HEK293 (cell line): ENCODE measurements at regions not wholly inside any gene's neighbourhood (a gene's known extent, or its start where the extent isn't known, plus 50 kb on each side); places are given as distances from the start of the nearest gene placed in this dataset.

Experiments
- CTCF ChIA-PET: fragments of 350-600 bp; formaldehyde crosslinking; extraction: SDS; loops from one replicate; lab custom pipeline; 2021; ENCODE audit warnings: antibody characterized with exemption; lab: Yijun Ruan, JAX
- POLR2A ChIA-PET: fragments of 300-600 bp; formaldehyde crosslinking; extraction: SDS; loops from one replicate; lab custom pipeline; 2020; ENCODE audit warnings: antibody characterized with exemption, inconsistent platforms; lab: Yijun Ruan, JAX
- H3K27ac ChIP-seq: fragments of 200-500 bp; sonication (Bioruptor generic); 2 replicates; pipeline ENCODE4 v1.5.1; 2014; ENCODE audit warnings: low read depth, low read length, control low read depth, inconsistent platforms; ENCODE audit errors: extremely low read depth
- H3K36me3 ChIP-seq, 2 experiments: fragments of 200-500 bp in 1 of 2; sonication (Bioruptor generic) in 1 of 2; 1 replicate in 1 of 2; 2 replicates in 1 of 2; pipeline ENCODE4 v1.5.1; 2014 to 2017; ENCODE audit warnings: inconsistent platforms in 2 of 2, low read length in 2 of 2; ENCODE audit not compliant: control insufficient read depth in 2 of 2, insufficient read depth in 1 of 2
- H3K4me1 ChIP-seq: fragments of 200-500 bp; sonication (Bioruptor generic); 2 replicates; pipeline ENCODE4 v1.5.1; 2014; ENCODE audit warnings: mild to moderate bottlenecking, low read length, inconsistent platforms; ENCODE audit not compliant: control insufficient read depth, insufficient read depth
- H3K4me3 ChIP-seq: 2 replicates; pipeline ENCODE4 v1.5.1; 2011; ENCODE audit warnings: low read depth, mild to moderate bottlenecking, control low read depth, low read length, moderate library complexity
- H3K9me3 ChIP-seq: fragments of 200-500 bp; sonication (Bioruptor generic); 2 replicates; pipeline ENCODE4 v1.5.1; 2014; ENCODE audit warnings: low read depth, low read length, inconsistent platforms; ENCODE audit not compliant: control insufficient read depth, insufficient read depth
- EGR2 ChIP-seq: fragments of 450-650 bp; formaldehyde crosslinking; IDR thresholded peaks from 2 replicates; pipeline ENCODE4 v1.5.1; 2016; ENCODE audit warnings: low read depth, missing biosample characterization, missing genetic modification characterization
- GLIS1 ChIP-seq: fragments of 450-650 bp; formaldehyde crosslinking; IDR thresholded peaks from 2 replicates; pipeline ENCODE4 v1.5.1; 2016; ENCODE audit warnings: missing biosample characterization, missing genetic modification characterization
- INSM2 ChIP-seq: fragments of 450-650 bp; formaldehyde crosslinking; IDR thresholded peaks from 2 replicates; pipeline ENCODE4 v1.5.1; 2016; ENCODE audit warnings: missing biosample characterization, missing genetic modification characterization
- ZBTB1 ChIP-seq: fragments of 450-650 bp; formaldehyde crosslinking; IDR thresholded peaks from 2 replicates; pipeline ENCODE4 v1.5.1; 2016; ENCODE audit warnings: missing biosample characterization, missing genetic modification characterization
- ZBTB17 ChIP-seq: fragments of 450-650 bp; formaldehyde crosslinking; IDR thresholded peaks from 2 replicates; pipeline ENCODE4 v1.5.1; 2016; ENCODE audit warnings: missing biosample characterization, missing genetic modification characterization
- ZBTB20 ChIP-seq: fragments of 450-650 bp; formaldehyde crosslinking; IDR thresholded peaks from 2 replicates; pipeline ENCODE4 v1.5.1; 2016; ENCODE audit warnings: missing biosample characterization, missing genetic modification characterization
- ZBTB26 ChIP-seq: fragments of 450-650 bp; formaldehyde crosslinking; optimal IDR thresholded peaks from 2 replicates; pipeline ENCODE3; 2016; ENCODE audit warnings: missing biosample characterization, mild to moderate bottlenecking, missing genetic modification characterization
- ZBTB7A ChIP-seq: fragments of 450-650 bp; formaldehyde crosslinking; IDR thresholded peaks from 2 replicates; pipeline ENCODE4 v1.5.1; 2016; ENCODE audit warnings: low read depth, missing biosample characterization, missing genetic modification characterization
- ZFHX2 ChIP-seq: fragments of 450-650 bp; formaldehyde crosslinking; conservative IDR thresholded peaks from 2 replicates; pipeline ENCODE4 v1.5.1; 2016; ENCODE audit warnings: missing biosample characterization, missing genetic modification characterization
- ZIC2 ChIP-seq: fragments of 450-650 bp; formaldehyde crosslinking; IDR thresholded peaks from 2 replicates; pipeline ENCODE4 v1.5.1; 2016; ENCODE audit warnings: missing biosample characterization, missing genetic modification characterization
- ZNF146 ChIP-seq: fragments of 450-650 bp; formaldehyde crosslinking; IDR thresholded peaks from 2 replicates; pipeline ENCODE4 v1.5.1; 2016; ENCODE audit warnings: missing biosample characterization, missing genetic modification characterization
- ZNF335 ChIP-seq: fragments of 450-650 bp; formaldehyde crosslinking; conservative IDR thresholded peaks from 2 replicates; pipeline ENCODE4 v1.5.1; 2016; ENCODE audit warnings: missing biosample characterization, missing genetic modification characterization
- ZNF394 ChIP-seq: fragments of 450-650 bp; formaldehyde crosslinking; IDR thresholded peaks from 2 replicates; pipeline ENCODE4 v1.5.1; 2016; ENCODE audit warnings: missing biosample characterization, missing genetic modification characterization, mild to moderate bottlenecking, moderate library complexity, borderline replicate concordance
- ZNF514 ChIP-seq: fragments of 450-650 bp; formaldehyde crosslinking; IDR thresholded peaks from 2 replicates; pipeline ENCODE4 v1.5.1; 2016; ENCODE audit warnings: missing biosample characterization, missing genetic modification characterization
- ZNF843 ChIP-seq: fragments of 450-650 bp; formaldehyde crosslinking; IDR thresholded peaks from 2 replicates; pipeline ENCODE4 v1.5.1; 2016; ENCODE audit warnings: missing biosample characterization, missing genetic modification characterization

GRCh38 chr1:30409476-30410152 is 313.8 kb downstream of the MATN1 start (continued):
- TF ChIP-seq ZBTB26 (tag by site-specific recombination) (no peak), ZNF394 (tag by site-specific recombination) (no peak), ZBTB7A (tag by site-specific recombination) (no peak), ZNF146 (tag by site-specific recombination) (no peak), ZNF843 (no peak)

- CTCF ChIA-PET = interaction anchor here (0.6 to 0.9 kb wide), 3 partner anchors 9 to 38 kb away, joined by 3 read pairs; no protein-coding TSS in a partner anchor
- H3K9me3 ChIP-seq = no peaks in the 10 kb centered on the region
- H3K4me1 ChIP-seq = no peaks in the 10 kb centered on the region
- H3K4me3 ChIP-seq = no peak overlapping the region
- TF ChIP-seq ZFHX2 (tag by site-specific recombination) (peak; percentile 59), ZNF335 (tag by site-specific recombination) (peak; percentile 34; the same call in 1 of the 2 replicates), ZNF514 (tag by site-specific recombination) (no peak), EGR2 (tag by site-specific recombination) (peak; percentile 51)
- H3K27ac ChIP-seq = no peak overlapping the region
- no peaks in the 10 kb centered on the region for H3K36me3 ChIP-seq
- POLR2A ChIA-PET = no interaction called here
These were observed 315.4 kb downstream of the MATN1 start for GRCh38 chr1:30407865-30408580.

- TF ChIP-seq ZNF335 (tag by site-specific recombination) = no peak
- no peak for TF ChIP-seq ZNF843
- TF ChIP-seq ZBTB20 (tag by site-specific recombination) = no peak
- TF ChIP-seq GLIS1 (tag by site-specific recombination) = peak; percentile 81
- TF ChIP-seq INSM2 = no peak
- TF ChIP-seq ZIC2 (tag by site-specific recombination) = peak; percentile 55; the same call in 1 of the 2 replicates
- no peak for TF ChIP-seq ZBTB1
- TF ChIP-seq ZBTB17 = peak; percentile 51
- Histone ChIP-seq H3K9me3 (no peaks in the 10 kb centered on the region), H3K27ac (no peak overlapping the region), H3K4me3 (no peak overlapping the region), H3K36me3 (no peaks in the 10 kb centered on the region), H3K4me1 (no peaks in the 10 kb centered on the region)
- ChIA-PET POLR2A (no interaction called here), CTCF (interaction anchor here (0.5 kb wide), 1 partner anchor 151 kb away, joined by 3 read pairs; no protein-coding TSS in a partner anchor)
These were observed 316.2 kb downstream of the MATN1 start for GRCh38 chr1:30406996-30407864.
